Left ventricle myocardium inferior (tissue), 1 donor: ENCODE measurements at regions not wholly inside any gene's neighbourhood (a gene's known extent, or its start where the extent isn't known, plus 50 kb on each side); places are given as distances from the start of the nearest gene placed in this dataset.
"Not testable (repeated sequence)": the region's sequence is repeated elsewhere in the genome, so short reads cannot be mapped to it uniquely, and the experiment has no call there.

Experiments used
- DNase-seq: peaks from one replicate; pipeline ENCODE4 v3.0.0-alpha.2; 2020
- H3K27ac ChIP-seq: fragments of 200-600 bp; replicated peaks from 2 replicates; pipeline ENCODE4 v1.8.0; 2021
- H3K27me3 ChIP-seq: fragments of 200-600 bp; 2 replicates; pipeline ENCODE4 v1.8.0; 2021; ENCODE audit warnings: low read depth
- H3K36me3 ChIP-seq: fragments of 200-600 bp; 2 replicates; pipeline ENCODE4 v1.8.0; 2021
- H3K4me1 ChIP-seq: fragments of 200-600 bp; 2 replicates; pipeline ENCODE4 v1.8.0; 2021
- H3K4me3 ChIP-seq: fragments of 200-600 bp; 2 replicates; pipeline ENCODE4 v1.8.0; 2021; ENCODE audit warnings: mild to moderate bottlenecking, moderate library complexity
- H3K9me3 ChIP-seq: fragments of 200-600 bp; replicated peaks from 2 replicates; pipeline ENCODE4 v1.8.0; 2021
- intact Hi-C: fragments of 100-400 bp; cut with micrococcal nuclease; formaldehyde crosslinking; loops from one replicate; pipeline ENCODE4 v1.11.0; 2022
- TF ChIP-seq, protein P1 (sequence below): fragments of 200-600 bp; IDR thresholded peaks from 2 replicates; pipeline ENCODE4 v1.8.0; 2021; ENCODE audit warnings: antibody characterized with exemption, mild to moderate bottlenecking, borderline replicate concordance
- donor health status: DM: no; HTN: yes; CAD: no; lungs with severe emphysema.

DNA sequence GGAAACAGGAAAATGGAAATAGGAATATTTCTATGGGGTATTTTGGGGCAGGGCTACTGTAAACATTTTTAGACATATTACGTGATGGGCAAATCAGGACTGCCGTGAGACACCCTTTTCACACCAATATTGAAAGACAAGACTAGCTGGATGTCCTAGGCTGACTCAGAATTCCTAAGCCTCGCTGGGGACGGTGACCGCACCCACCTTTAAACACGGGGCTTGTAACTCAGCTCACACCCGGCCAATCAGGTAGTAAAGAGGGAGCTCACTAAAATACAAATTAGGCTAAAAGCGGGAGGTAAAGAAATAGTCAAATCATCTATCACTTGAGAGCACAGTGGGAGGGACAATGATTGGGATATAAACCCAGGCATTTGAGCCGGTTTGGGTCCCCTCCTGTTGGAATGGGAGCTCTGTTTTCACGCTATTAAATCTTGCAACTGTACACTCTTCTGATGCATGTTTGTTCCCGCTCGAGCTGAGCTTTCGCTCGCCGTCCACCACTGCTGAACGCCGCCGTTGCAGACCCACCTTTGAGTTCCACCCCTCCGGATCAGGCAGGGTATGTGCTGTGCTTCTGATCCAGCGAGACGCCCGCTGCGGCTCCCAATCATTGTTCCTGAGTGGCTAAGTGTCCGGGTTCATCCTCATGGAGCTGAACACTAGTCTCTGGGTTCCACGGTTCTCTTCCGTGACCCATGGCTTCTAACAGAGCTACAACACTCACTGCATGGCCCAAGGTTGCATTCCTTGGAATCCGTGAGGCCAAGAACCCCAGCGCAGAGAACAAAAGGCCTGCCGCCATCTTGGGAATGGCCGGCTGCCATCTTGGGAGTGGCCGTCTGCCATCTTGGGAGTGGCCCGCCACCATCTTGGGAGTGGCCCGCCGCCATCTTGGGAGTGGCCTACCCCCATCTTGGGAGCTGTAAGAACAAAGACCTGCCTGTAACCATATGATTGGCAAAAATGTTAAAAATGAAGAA lies 152.6 kb downstream of the CRLF2 start:
- Histone ChIP-seq H3K4me1 (no peaks in the 10 kb centered on the region), H3K9me3 (peaks cover 53% of the 10 kb centered on the region), H3K36me3 (no peaks in the 10 kb centered on the region), H3K27me3 (peaks cover 6% of the 10 kb centered on the region), H3K27ac (no peak overlapping the region), H3K4me3 (no peak overlapping the region)
- no peak for DNase-seq
- intact Hi-C loops, result no loop called here
- TF ChIP-seq, protein P1, sequence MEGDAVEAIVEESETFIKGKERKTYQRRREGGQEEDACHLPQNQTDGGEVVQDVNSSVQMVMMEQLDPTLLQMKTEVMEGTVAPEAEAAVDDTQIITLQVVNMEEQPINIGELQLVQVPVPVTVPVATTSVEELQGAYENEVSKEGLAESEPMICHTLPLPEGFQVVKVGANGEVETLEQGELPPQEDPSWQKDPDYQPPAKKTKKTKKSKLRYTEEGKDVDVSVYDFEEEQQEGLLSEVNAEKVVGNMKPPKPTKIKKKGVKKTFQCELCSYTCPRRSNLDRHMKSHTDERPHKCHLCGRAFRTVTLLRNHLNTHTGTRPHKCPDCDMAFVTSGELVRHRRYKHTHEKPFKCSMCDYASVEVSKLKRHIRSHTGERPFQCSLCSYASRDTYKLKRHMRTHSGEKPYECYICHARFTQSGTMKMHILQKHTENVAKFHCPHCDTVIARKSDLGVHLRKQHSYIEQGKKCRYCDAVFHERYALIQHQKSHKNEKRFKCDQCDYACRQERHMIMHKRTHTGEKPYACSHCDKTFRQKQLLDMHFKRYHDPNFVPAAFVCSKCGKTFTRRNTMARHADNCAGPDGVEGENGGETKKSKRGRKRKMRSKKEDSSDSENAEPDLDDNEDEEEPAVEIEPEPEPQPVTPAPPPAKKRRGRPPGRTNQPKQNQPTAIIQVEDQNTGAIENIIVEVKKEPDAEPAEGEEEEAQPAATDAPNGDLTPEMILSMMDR, result no peak

DNA sequence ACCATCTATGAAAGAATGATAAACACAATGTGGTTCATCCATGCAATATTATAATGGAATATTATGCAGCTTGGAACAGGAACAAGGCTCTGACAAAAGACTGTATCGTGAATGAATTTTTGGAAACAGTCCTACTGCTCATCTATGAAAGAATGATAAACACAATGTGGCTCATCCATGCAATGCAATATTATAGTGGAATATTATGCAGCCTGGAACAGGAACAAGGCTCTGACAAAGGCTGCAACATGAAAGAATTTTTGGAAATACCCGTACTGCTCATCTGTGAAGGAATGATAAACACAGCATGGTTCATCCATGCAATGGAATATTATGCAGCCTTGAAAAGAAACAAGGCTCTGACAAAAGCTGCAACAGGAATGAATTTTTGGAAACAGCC lies 158.8 kb downstream of the CRLF2 start:
- H3K36me3 ChIP-seq, H3K4me3 ChIP-seq, H3K4me1 ChIP-seq, intact Hi-C loops, H3K27ac ChIP-seq, H3K27me3 ChIP-seq, DNase-seq: not testable (repeated sequence)
- H3K9me3 ChIP-seq, result peaks cover 59% of the 10 kb centered on the region

DNA sequence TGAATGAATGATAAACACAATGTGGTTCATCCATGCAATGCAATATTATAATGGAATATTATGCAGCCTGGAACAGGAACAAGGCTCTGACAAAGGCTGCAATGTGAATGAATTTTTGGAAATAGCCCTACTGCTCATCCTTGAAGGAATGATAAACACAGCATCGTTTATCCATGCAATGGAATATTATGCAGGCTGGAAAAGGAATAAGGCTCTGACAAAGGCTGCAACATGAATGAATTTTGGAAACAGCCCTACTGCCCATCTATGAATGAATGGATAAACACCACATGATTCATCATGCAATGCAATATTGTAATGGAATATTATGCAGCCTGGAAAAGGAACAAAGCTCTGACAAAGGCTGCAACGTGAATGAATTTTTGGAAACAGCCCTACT lies 159.4 kb downstream of the CRLF2 start:
- Histone ChIP-seq H3K9me3 (peaks cover 57% of the 10 kb centered on the region), H3K27ac (no peak overlapping the region), H3K4me1 (no peaks in the 10 kb centered on the region), H3K36me3 (no peaks in the 10 kb centered on the region), H3K4me3 (no peak overlapping the region), H3K27me3 (peaks cover 2% of the 10 kb centered on the region)
- TF ChIP-seq, protein P1, result no peak
- intact Hi-C loops, result no loop called here
- no peak for DNase-seq

DNA sequence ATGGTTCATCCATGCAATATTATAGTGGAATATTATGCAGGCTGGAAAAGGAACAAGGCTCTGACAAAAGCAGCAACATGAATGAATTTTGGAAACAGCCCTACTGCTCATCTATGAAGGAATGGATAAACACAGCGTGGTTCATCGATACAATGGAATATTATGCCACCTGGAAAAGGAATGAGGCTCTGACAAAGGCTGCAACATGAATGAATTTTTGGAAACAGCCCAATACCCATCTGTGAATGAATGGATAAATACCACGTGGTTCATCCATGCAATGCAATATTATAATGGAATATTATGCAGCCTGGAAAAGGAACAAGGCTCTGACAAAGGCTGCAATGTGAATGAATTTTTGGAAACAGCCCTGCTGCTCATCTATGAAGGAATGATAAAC lies 160.4 kb downstream of the CRLF2 start:
- Histone ChIP-seq H3K4me1 (no peaks in the 10 kb centered on the region), H3K36me3 (no peaks in the 10 kb centered on the region), H3K27me3 (no peaks in the 10 kb centered on the region), H3K9me3 (peaks cover 65% of the 10 kb centered on the region), H3K27ac (no peak overlapping the region), H3K4me3 (no peak overlapping the region)
- intact Hi-C loops, result no loop called here
- DNase-seq, result no peak
- TF ChIP-seq, protein P1, result no peak

DNA sequence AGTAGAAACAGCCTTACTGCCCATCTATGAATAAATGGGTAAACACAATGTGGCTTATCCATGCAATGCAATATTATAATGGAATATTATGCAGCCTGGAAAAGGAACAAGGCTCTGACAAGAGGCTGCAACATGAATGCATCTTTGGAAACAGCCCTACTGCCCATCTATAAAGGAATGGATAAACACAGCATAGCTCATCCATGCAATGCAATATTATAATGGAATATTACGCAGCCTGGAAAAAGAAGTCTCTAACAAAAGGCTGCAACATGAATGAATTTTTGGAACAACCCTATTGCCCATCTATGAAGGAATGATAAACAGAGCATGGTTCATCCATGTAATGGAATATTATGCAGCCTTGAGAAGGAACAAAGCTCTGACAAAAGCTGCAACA lies 161.0 kb downstream of the CRLF2 start:
- Histone ChIP-seq H3K4me3 (no peak overlapping the region), H3K27me3 (no peaks in the 10 kb centered on the region), H3K9me3 (peaks cover 70% of the 10 kb centered on the region), H3K36me3 (no peaks in the 10 kb centered on the region), H3K27ac (no peak overlapping the region), H3K4me1 (no peaks in the 10 kb centered on the region)
- no peak for DNase-seq
- intact Hi-C loops, result no loop called here
- TF ChIP-seq, protein P1, result no peak

DNA sequence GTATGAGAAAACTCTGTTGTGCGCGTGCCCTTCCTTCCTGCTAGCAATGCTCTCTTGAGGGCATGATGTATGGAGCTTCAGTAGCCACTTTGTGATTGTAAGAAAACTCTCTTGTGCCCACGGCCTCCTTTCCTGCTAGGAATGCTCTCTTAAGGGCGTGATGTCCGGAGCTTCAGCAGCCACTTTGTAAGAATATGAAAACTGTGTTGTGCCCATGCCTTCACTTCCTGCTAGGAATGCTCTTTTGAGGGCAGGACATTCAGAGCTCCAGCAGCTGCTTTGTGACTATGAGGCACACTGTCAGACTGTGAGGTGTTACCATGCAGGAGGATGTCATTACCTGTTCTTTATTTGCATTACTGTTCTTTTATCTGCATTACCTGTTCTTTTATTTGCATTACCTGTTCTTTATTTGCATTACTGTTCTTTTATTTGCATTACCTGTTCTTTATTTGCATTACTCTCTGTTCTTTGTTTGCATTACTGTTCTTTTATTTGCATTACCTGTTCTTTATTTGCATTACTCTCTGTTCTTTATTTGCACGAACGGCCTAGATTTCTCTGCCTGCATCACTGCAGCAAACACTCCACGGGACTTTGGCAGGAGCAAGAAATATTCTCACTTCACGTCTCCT lies 166.7 kb downstream of the CRLF2 start:
- peaks cover 44% of the 10 kb centered on the region for H3K9me3 ChIP-seq
- no peak for DNase-seq
- intact Hi-C loops, result no loop called here
- H3K4me1 ChIP-seq, result no peaks in the 10 kb centered on the region
- no peaks in the 10 kb centered on the region for H3K27me3 ChIP-seq
- H3K4me3 ChIP-seq, result no peak overlapping the region
- no peak overlapping the region for H3K27ac ChIP-seq
- H3K36me3 ChIP-seq, result no peaks in the 10 kb centered on the region
- TF ChIP-seq, protein P1, result no peak
